Hematopoietic multipotent progenitor cell treated with erythropoietin and hydrocortisone succinate and interleukin-3 and kit ligand, for 6 days (in vitro differentiated cells): ENCODE measurements at regions not wholly inside any gene's neighbourhood (a gene's known extent, or its start where the extent isn't known, plus 50 kb on each side); places are given as distances from the start of the nearest gene placed in this dataset.
A peak's percentile ranks its signal among the peaks of the same experiment; 100 is the strongest.

Experiments used
- DNase-seq: peaks from one replicate; pipeline ENCODE4 v3.0.0-alpha.2; 2015

GRCh38 chr4:129429581-129430320 is 333.8 kb downstream of the C4orf33 start:
- no peak for DNase-seq

DNA sequence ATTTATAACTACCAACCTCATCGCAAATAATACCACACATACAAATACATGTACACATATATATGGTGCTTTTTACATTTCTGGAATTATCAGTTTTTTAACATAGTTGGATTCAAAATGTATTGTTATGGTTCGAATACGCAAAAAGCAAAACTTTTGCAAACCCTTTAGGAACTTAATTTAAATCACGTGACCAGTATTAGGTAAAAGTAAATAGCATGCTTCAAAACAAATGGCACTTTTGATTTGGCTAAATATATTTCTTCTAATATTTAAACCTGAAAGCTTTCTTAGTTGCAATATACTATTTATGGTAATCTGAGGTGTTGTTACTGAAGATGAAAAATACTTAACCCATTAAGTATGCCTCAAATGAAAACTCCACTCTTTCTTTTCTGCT is 341.4 kb downstream of the C4orf33 start:
- no peak for DNase-seq

GRCh38 chr4:129438456-129438981 is 342.6 kb downstream of the C4orf33 start:
- DNase-seq: no peak

GRCh38 chr4:129446074-129446473 is 350.1 kb downstream of the C4orf33 start:
- DNase-seq: no peak

- no peak for DNase-seq
Observed at GRCh38 chr4:129453524-129454200, 357.7 kb downstream of the C4orf33 start.

DNA sequence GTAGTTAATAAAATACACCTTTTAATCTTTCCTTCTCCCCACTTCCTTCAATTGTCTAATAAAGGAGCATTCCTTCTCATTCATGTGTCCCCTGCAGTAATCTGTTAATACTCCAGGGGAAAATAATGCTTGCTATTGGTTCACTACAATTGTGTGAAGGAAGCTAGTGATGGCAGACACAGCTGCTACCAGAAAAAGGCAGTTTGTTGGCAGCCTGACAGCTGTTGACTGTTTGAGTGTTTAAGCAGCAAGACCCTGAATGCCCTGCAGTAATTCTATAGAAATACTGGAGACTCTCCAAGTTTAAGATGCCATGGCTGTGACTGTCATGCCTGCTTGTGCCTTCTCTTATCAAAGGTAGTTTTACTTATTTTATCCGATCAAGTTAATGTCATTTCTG is 359.5 kb downstream of the C4orf33 start:
- DNase-seq: no peak

GRCh38 chr4:129468624-129469023 is 372.7 kb downstream of the C4orf33 start:
- DNase-seq: no peak

DNA sequence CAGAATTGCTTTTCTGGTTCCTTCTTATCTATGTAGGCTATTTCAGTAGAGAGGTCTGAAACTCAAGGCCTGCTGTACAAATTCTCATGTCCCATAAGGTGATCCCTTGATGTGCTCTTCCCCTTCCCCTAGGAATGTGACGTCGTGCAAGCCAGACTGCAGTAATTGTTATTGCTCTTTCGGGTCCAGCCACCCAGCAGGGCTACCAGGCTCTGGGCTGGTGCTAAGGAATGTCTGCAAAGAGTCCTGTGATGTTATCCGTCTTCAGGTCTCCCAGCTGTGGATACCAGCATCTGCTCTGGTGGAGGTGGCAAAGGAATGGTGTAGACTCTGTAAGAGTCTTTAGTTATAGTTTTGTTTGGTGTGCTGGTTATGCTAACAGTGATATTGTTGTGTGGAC is 378.7 kb downstream of the C4orf33 start:
- DNase-seq: no peak

DNA sequence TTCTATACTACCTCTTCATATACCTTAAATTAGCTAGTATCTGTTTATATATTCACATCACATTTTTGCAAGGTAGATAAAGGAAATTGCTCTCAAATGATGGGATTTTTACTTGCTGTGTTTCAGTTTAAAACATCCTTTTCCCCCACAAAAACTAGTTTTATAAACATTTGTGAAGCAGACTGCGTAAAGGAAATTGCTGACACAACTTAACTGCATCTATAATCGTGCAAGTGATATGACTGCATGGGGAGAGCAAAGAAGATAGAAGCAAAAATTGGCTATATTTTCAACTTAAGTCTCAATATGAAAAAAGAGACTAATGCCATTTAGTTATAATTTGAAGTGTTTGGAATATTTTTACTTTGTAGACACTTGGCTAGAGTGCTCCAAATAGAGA is 385.2 kb downstream of the C4orf33 start:
- DNase-seq: no peak

DNA sequence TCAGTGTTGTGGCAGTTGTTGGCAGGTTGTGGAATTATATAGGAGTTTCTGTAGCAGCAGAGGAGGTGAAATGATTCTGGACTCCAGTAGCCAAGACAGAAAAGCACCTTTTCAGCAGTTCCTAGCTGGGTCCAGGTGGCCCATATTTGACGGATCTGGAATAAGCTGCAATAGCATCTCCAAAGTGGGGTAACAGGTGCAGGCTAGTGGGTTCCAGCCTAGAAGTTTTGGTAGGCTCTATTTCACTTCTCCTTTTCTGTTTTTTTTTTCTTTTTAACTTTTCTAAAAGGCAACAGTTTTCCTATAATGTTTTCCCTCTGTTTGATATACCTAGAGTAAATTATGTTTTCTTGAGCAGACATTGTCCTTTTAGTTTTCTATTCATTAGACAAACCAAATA is 392.5 kb downstream of the C4orf33 start:
- DNase-seq: no peak

DNA sequence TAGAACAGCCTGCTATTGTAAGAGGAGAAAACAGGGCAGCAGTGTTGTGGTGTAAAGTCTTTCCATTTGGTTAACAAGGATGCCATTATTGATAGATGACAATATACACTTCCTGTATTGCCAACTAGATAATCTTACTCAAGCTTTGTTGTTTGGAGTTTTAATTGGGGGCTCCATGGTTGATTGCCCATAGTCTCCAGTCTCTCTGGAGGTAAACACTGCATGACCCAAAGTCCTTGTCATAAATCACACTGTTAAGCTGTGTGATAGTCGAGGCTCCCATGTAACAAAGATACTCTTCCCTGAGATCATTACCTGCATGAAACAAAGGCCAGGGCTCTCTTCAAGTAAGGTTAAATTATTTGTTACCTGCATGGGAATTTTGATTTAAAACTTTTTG is 394.6 kb downstream of the C4orf33 start:
- no peak for DNase-seq

DNA sequence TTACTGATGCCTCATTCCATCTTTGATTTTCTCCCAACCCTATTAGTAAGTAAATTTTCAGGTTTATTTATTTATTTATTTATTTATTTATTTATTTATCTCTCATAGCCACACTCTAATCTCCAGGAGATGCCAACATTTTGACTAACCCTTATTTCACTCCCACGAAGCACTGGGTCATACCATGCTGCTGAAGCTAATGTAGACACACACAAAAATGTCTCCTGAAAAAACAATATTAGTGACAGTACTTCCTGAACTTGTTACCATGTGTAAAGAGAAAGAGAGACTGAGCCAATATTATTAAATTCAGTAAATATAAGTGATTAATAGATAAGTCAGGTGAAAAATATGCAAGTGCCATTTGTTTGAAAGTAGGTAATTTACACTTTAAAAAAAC is 402.7 kb downstream of the C4orf33 start:
- DNase-seq: no peak

- no peak for DNase-seq
Observed at GRCh38 chr4:129514852-129515251, 418.9 kb downstream of the C4orf33 start.

DNA sequence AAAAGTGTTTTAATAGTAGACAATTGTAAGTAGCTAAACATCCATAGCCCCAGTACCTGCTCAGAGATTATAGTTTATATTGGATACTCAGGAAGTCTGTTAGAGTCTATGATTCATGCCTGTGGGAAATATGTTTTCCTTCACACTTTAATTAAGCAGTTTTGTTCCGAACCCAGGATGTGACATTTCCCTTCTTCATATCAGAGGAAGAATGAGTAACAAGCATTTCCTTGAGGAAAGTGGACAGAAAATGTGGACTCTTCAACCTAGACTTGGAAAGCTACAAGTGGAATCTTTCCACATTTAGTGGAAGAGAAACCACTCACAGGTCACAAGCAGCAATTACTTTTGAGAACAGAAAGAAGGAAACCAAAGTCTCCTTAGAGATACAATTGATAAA is 419.4 kb downstream of the C4orf33 start:
- no peak for DNase-seq

DNA sequence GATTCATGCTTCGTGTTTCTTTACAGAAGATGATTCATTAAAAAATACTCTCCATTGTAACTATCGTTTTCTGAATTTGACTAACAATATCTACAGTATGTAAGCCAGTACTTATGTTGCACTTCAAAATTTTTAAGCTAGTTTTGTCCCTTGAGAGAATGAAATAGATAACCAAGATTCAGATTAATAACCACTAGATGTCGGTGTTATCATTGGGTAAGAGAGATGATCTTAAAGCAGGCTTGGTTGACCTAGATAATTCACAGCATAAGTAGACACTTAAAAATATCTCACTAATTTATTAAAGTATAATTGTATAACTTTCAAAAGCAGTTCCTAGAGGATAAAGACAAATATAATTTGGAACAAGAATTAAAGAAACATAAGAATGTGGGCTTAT is 430.9 kb downstream of the C4orf33 start:
- DNase-seq: peak; percentile 23

- DNase-seq: no peak
Observed at GRCh38 chr4:129531253-129531652, 435.3 kb downstream of the C4orf33 start.

- peak; percentile 58 for DNase-seq
Observed at GRCh38 chr4:129532573-129532972, 436.6 kb downstream of the C4orf33 start.

- DNase-seq: no peak
Observed at GRCh38 chr4:129543299-129543698, 447.3 kb downstream of the C4orf33 start.

GRCh38 chr4:129545599-129546278 is 449.8 kb downstream of the C4orf33 start:
- no peak for DNase-seq

- no peak for DNase-seq
Observed at GRCh38 chr4:129546531-129546930, 450.6 kb downstream of the C4orf33 start.

GRCh38 chr4:129550281-129550785 is 454.4 kb downstream of the C4orf33 start:
- DNase-seq: no peak

DNA sequence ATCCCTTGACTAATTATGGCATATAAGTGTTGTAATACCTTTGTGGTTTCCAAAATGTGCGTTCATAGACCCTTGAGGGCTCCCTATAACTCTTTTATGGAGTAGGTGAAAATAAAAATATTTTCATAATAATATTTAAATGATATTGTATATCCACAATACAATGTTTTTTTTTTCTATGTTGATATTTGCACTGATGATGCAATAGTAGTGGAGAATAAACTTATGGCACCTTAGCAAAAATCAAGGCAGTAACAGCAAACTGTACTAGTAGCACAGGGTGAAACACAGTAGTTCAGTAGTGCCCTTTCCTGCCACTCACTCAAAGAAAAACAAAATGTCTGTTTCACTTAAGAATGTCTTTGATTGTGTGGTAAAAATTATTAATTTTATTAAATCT is 465.3 kb downstream of the C4orf33 start:
- no peak for DNase-seq

DNA sequence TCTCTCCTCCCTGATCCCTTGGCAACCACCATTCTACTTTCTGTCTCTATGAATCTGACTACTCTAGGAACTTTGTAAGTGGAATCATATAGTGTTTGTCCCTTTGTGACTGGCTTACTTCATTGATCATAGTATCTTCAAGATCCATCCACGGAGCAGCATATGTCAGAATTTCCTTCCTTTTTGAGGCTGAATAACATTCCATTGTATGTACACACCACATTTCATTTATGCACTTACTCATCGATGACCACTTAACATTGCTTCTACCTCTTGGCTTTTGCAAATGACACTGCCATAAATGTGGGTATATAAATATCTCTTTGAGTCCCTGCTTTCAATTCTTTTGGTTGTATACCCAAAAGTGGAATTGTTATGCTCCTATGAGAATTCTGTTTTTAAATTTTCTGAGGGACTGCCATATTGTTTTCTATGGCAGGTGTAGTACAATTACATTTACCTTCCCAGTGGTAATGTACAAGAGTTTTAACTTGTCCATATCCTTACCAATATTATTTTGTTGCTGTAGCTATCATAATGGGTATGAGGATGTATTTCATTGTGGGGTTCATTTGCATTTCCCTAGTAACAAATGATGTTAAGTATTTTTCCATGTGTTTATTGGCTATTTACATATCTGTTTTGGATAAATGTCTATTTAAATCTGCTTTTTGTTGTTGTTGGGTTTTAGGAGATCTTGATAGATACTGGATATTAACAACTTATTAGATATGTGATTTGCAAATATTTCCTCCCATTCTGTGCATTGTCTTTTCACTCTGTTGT is 466.1 kb downstream of the C4orf33 start:
- DNase-seq: no peak
